ENCODE measurements at regions not wholly inside any gene's neighbourhood (a gene's known extent, or its start where the extent isn't known, plus 50 kb on each side); places are given as distances from the start of the nearest gene placed in this dataset.

- Histone ChIP-seq H3K36me3 (no peaks in the 10 kb centered on the region), H3K27ac (no peak overlapping the region), H3K4me1 (peaks cover 0 to 6% (median 0%) of the 10 kb centered on the region in 9 donors), H3K27me3 (no peaks in the 10 kb centered on the region), H3K9me3 (peaks cover 0 to 27% (median 0%) of the 10 kb centered on the region in 11 donors), H3K4me3 (no peak overlapping the region)
- no peak for TF ChIP-seq CTCF (IDR thresholded peaks at IDR 0.05)
- 41 to 62% methylated on average over 3 of the region's 3 CpGs for WGBS, 2 donors
- ATAC-seq (no peak), DNase-seq (no peak)
- intact Hi-C loops (cut with DNase I) = no loop called here
Measured at GRCh38 chr12:114194956-114195355, 211.0 kb downstream of the TBX5 start.

GRCh38 chr12:114194066-114194465 is 211.9 kb downstream of the TBX5 start:
- no peak for TF ChIP-seq CTCF (IDR thresholded peaks at IDR 0.05)
- intact Hi-C loops (cut with DNase I) = no loop called here

GRCh38 chr12:114193474-114193873 is 212.5 kb downstream of the TBX5 start:
- H3K4me1 ChIP-seq = peaks cover 0 to 6% (median 0%) of the 10 kb centered on the region in 9 donors
- no peak overlapping the region for H3K4me3 ChIP-seq
- DNase-seq (no peak), ATAC-seq (no peak)
- H3K27me3 ChIP-seq = no peaks in the 10 kb centered on the region
- no peaks in the 10 kb centered on the region for H3K36me3 ChIP-seq
- intact Hi-C loops (cut with DNase I) = no loop called here
- no peak overlapping the region for H3K27ac ChIP-seq
- peaks cover 0 to 16% (median 0%) of the 10 kb centered on the region in 11 donors for H3K9me3 ChIP-seq
- no peak for TF ChIP-seq CTCF (IDR thresholded peaks at IDR 0.05)
- WGBS, 2 donors = 75 to 95% methylated on average over 3 of the region's 3 CpGs

More at GRCh38 chr12:114194066-114194465, 211.9 kb downstream of the TBX5 start:
- H3K27me3 ChIP-seq = no peaks in the 10 kb centered on the region
- no peak for ATAC-seq
- no peak overlapping the region for H3K27ac ChIP-seq
- H3K4me1 ChIP-seq = peaks cover 0 to 6% (median 0%) of the 10 kb centered on the region in 9 donors
- no peak overlapping the region for H3K4me3 ChIP-seq
- DNase-seq = no peak
- peaks cover 0 to 21% (median 0%) of the 10 kb centered on the region in 11 donors for H3K9me3 ChIP-seq
- WGBS, 2 donors = 49 to 64% methylated on average over 5 of the region's 5 CpGs
- H3K36me3 ChIP-seq = no peaks in the 10 kb centered on the region

GRCh38 chr12:114192549-114192948 is 213.4 kb downstream of the TBX5 start:
- intact Hi-C loops (cut with DNase I) = no loop called here
- Histone ChIP-seq H3K9me3 (peaks cover 0 to 7% (median 0%) of the 10 kb centered on the region in 11 donors), H3K27ac (no peak overlapping the region), H3K36me3 (no peaks in the 10 kb centered on the region), H3K4me1 (peaks cover 0 to 6% (median 0%) of the 10 kb centered on the region in 9 donors), H3K4me3 (no peak overlapping the region), H3K27me3 (no peaks in the 10 kb centered on the region)
- TF ChIP-seq CTCF (IDR thresholded peaks at IDR 0.05) = no peak
- ATAC-seq (no peak), DNase-seq (no peak)
- 78 to 83% methylated on average over 5 of the region's 5 CpGs for WGBS, 2 donors
